ENCODE measurements at regions not wholly inside any gene's neighbourhood (a gene's known extent, or its start where the extent isn't known, plus 50 kb on each side); places are given as distances from the start of the nearest gene placed in this dataset.

DNA sequence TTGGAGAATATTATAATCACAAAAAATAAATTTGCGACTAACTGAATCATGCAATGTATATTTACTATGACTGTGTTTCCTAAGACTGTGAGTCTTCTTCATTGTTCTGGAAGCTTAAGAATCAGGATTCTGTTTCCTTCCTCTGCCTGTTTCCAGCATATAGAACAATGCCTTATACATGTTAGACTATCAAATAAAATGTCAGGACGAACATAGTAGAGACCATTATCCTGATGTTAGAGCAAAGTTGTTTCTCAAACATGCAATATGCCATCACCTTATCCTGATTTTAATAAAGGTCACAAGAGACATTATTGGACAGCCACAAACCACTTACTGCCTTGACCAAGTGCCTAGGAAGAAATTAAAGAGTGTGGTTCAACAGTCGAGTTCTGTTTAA, 457.4 kb upstream of the AGTR1 start:
- Histone ChIP-seq H3K4me3 (ENCODE audit: low read length) (no peak overlapping the region), H3K4me1 (ENCODE audit: insufficient read depth, low read length) (no peaks in the 10 kb centered on the region), H3K9ac (ENCODE audit: low read depth, low read length) (no peak overlapping the region), H3K36me3 (ENCODE audit: insufficient read depth, low read depth, low read length) (no peaks in the 10 kb centered on the region), H3K9me3 (ENCODE audit: insufficient read depth, low read depth, low read length) (no peaks in the 10 kb centered on the region), H3K27me3 (ENCODE audit: insufficient read depth, low read length) (no peaks in the 10 kb centered on the region), H3K27ac (ENCODE audit: low read length) (no peak overlapping the region)

DNA sequence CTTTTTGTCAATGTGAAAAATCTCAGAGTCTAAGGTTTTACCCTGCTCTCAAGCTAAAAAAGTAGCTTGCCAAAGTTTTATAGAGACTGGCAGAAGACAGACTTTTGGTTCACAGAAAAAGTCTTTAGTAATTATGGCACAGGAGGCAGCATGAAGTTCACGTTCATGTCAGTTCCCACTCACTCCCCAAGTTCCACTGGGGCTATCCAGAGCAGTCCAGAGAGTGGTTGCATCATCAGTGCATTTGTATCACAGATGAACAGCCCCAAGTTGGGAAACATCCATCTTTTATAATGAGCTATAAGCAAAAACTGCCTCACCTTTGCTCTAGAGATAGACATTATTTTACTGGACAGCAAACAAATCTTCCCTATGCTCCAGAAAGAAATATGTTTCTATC, 454.1 kb upstream of the AGTR1 start:
- H3K4me1 ChIP-seq (ENCODE audit: insufficient read depth, low read length), result no peaks in the 10 kb centered on the region
- no peak overlapping the region for H3K4me3 ChIP-seq (ENCODE audit: low read length)
- H3K27ac ChIP-seq (ENCODE audit: low read length), result no peak overlapping the region
- H3K36me3 ChIP-seq (ENCODE audit: insufficient read depth, low read depth, low read length), result no peaks in the 10 kb centered on the region
- H3K9me3 ChIP-seq (ENCODE audit: insufficient read depth, low read depth, low read length), result no peaks in the 10 kb centered on the region
- H3K9ac ChIP-seq (ENCODE audit: low read depth, low read length), result no peak overlapping the region
- no peaks in the 10 kb centered on the region for H3K27me3 ChIP-seq (ENCODE audit: insufficient read depth, low read length)

DNA sequence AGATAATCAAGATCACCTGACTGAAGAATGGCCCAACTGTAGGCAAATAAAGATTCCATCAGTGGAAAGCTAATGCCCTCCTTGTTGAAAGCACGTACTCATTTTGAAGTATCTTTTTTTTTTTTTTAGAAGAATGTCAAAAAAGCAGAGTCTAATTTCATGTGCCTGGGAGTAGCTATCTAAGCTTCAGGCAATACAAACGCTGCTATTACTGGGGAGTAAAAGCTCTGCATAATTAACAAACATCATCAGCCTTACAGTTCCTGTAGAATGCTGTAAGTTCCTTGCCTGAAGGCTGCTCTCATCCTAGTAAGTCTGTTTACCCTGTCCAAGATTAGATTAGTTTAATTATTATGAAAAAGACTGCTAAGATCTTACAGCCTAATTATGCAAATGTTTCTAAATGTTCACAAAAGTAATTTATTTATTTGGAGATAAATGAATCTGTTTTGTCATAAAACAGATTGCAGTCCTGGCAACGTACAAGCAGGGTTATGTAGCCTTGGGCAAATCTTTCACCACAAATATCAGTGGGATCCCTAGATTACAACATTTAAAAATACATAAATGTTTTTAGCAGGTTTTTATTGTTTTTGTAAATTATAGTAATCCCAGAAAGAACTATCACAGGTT, 451.3 kb upstream of the AGTR1 start:
- Histone ChIP-seq H3K9ac (ENCODE audit: low read depth, low read length) (no peak overlapping the region), H3K9me3 (ENCODE audit: insufficient read depth, low read depth, low read length) (no peaks in the 10 kb centered on the region), H3K4me1 (ENCODE audit: insufficient read depth, low read length) (no peaks in the 10 kb centered on the region), H3K27me3 (ENCODE audit: insufficient read depth, low read length) (no peaks in the 10 kb centered on the region), H3K27ac (ENCODE audit: low read length) (no peak overlapping the region), H3K4me3 (ENCODE audit: low read length) (no peak overlapping the region), H3K36me3 (ENCODE audit: insufficient read depth, low read depth, low read length) (no peaks in the 10 kb centered on the region)

DNA sequence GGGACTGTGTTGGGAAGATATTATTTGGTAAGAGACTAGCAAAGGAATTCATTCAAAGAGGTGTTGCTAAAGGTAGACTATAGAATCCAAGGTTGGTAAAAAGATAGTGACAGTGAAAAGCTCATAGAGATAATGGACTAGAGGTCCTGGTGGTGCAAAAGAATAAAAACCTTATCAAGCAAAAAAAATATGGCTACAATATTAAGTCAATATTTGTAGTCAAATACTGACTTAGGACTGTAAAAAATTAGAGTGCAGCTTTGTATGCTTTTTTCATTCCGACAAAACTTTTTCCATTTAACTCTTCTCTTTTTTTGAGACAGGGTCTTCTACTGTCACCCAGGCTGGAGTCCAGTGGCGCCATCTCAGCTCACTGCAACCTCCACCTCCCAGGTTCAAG, 444.0 kb upstream of the AGTR1 start:
- Histone ChIP-seq H3K36me3 (ENCODE audit: insufficient read depth, low read depth, low read length) (no peaks in the 10 kb centered on the region), H3K9ac (ENCODE audit: low read depth, low read length) (no peak overlapping the region), H3K27ac (ENCODE audit: low read length) (no peak overlapping the region), H3K4me1 (ENCODE audit: insufficient read depth, low read length) (no peaks in the 10 kb centered on the region), H3K27me3 (ENCODE audit: insufficient read depth, low read length) (no peaks in the 10 kb centered on the region), H3K9me3 (ENCODE audit: insufficient read depth, low read depth, low read length) (peaks cover 11% of the 10 kb centered on the region; the same call in 1 of the 2 replicates), H3K4me3 (ENCODE audit: low read length) (no peak overlapping the region)

DNA sequence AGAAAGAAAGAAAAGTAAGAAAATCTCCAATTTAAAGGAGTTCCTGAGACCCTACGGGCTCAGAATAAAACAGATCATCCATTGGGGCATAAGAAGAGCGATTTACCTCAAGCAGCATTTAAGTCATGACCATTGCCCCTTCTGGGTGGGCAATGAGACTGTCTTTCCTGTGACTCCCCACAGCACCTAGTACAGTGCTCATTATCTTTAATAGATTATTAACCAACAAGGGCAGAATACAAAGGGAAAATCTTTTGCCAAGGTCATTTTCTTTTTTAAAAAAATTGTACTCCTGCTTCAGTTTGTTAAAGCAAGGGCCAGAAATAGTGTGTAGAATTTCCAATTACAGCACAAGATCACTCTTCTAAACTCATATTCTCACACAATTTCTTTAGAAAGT, 443.3 kb upstream of the AGTR1 start:
- Histone ChIP-seq H3K4me3 (ENCODE audit: low read length) (no peak overlapping the region), H3K9ac (ENCODE audit: low read depth, low read length) (no peak overlapping the region), H3K27me3 (ENCODE audit: insufficient read depth, low read length) (no peaks in the 10 kb centered on the region), H3K27ac (ENCODE audit: low read length) (no peak overlapping the region), H3K9me3 (ENCODE audit: insufficient read depth, low read depth, low read length) (peaks cover 18% of the 10 kb centered on the region; the same call in 1 of the 2 replicates), H3K36me3 (ENCODE audit: insufficient read depth, low read depth, low read length) (no peaks in the 10 kb centered on the region), H3K4me1 (ENCODE audit: insufficient read depth, low read length) (no peaks in the 10 kb centered on the region)

DNA sequence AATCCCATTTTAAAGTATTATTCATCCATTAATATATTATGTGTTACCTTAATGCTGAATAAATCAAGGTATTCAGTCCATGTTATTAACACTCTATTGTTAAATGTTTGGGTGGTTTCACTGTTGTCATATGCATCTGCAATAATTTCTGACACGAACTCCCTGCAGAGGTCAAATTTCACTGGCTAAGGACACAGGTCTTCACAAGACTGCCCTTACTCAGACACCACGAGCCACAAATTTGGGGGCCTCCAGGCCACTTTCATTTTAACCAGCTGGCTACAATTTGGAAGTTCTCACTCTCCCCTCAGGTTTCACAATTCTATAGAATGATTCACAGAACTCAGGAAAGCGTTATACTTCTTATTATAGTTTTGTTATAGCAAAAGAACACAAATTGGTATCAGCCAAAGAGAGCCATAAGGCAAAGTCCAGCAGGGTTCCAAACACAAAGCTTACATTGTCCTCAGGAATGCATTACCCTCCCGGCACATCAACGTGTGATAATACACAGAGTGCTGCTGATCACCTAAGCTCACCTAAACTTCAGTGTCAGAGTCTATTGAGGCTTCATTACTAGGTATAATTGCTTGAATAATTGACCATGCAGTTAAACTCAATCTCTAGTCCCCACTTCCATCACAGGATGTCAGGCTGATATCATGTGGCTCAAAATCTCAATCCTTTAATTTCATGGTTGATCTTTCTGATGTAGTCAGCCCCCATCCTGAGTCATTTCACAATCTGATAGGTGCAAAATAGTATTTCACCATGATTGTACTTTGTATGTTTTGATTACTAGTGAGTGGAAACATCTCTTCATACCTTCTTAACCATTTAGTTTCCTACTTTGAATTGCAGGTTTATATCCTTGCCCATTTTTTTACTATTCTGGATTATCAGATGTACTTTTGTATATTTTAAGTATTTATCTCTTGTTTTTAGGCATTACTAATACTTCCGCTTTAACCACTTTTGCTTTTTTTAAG, 441.4 kb upstream of the AGTR1 start:
- Histone ChIP-seq H3K36me3 (ENCODE audit: insufficient read depth, low read depth, low read length) (no peaks in the 10 kb centered on the region), H3K4me3 (ENCODE audit: low read length) (no peak overlapping the region), H3K9ac (ENCODE audit: low read depth, low read length) (no peak overlapping the region), H3K27ac (ENCODE audit: low read length) (no peak overlapping the region), H3K9me3 (ENCODE audit: insufficient read depth, low read depth, low read length) (peaks cover 18% of the 10 kb centered on the region; the same call in 1 of the 2 replicates), H3K27me3 (ENCODE audit: insufficient read depth, low read length) (no peaks in the 10 kb centered on the region), H3K4me1 (ENCODE audit: insufficient read depth, low read length) (no peaks in the 10 kb centered on the region)

DNA sequence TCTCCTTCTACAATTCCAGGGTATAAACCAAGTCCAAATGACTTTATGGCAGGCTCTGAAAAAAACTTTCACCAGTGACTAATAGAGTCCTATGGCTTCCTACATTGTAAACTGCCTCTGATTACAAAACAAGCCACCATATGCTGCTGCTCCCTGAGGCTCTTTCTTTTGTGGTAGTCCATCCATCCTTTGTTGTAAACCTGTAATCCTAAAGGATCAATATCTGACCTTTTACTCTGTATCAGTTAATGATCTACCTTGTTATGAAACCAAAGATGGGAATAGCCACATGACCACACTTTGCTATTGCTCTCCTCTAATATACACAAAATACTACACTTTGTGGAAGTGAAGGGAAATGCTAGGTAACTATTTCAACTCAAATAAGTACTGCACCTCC, 434.7 kb upstream of the AGTR1 start:
- H3K4me3 ChIP-seq (ENCODE audit: low read length), result no peak overlapping the region
- H3K9me3 ChIP-seq (ENCODE audit: insufficient read depth, low read depth, low read length), result peaks cover 15% of the 10 kb centered on the region; the same call in 1 of the 2 replicates
- no peak overlapping the region for H3K9ac ChIP-seq (ENCODE audit: low read depth, low read length)
- no peaks in the 10 kb centered on the region for H3K27me3 ChIP-seq (ENCODE audit: insufficient read depth, low read length)
- no peak overlapping the region for H3K27ac ChIP-seq (ENCODE audit: low read length)
- H3K4me1 ChIP-seq (ENCODE audit: insufficient read depth, low read length), result no peaks in the 10 kb centered on the region
- H3K36me3 ChIP-seq (ENCODE audit: insufficient read depth, low read depth, low read length), result no peaks in the 10 kb centered on the region

DNA sequence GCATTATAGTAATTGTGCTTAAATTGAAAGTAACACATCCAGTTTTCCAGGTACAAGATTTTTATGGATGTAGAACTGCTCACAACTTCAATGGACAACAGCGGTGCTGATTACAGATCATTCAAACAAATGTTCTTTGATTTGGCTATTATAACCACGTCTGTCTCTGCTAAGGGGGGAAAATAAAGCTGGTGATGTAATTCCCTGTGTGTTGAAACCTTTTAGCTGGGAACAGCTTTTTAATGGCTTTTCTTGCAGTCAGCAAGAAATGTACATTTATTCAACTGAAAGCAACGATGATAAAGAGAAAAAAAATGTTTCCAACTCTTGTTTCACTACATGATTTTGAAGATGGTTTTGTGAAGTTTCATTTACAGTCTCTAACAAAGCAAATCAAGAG, 431.9 kb upstream of the AGTR1 start:
- no peak overlapping the region for H3K4me3 ChIP-seq (ENCODE audit: low read length)
- H3K9me3 ChIP-seq (ENCODE audit: insufficient read depth, low read depth, low read length), result no peaks in the 10 kb centered on the region
- H3K4me1 ChIP-seq (ENCODE audit: insufficient read depth, low read length), result no peaks in the 10 kb centered on the region
- no peak overlapping the region for H3K9ac ChIP-seq (ENCODE audit: low read depth, low read length)
- H3K27ac ChIP-seq (ENCODE audit: low read length), result no peak overlapping the region
- H3K27me3 ChIP-seq (ENCODE audit: insufficient read depth, low read length), result no peaks in the 10 kb centered on the region
- no peaks in the 10 kb centered on the region for H3K36me3 ChIP-seq (ENCODE audit: insufficient read depth, low read depth, low read length)

DNA sequence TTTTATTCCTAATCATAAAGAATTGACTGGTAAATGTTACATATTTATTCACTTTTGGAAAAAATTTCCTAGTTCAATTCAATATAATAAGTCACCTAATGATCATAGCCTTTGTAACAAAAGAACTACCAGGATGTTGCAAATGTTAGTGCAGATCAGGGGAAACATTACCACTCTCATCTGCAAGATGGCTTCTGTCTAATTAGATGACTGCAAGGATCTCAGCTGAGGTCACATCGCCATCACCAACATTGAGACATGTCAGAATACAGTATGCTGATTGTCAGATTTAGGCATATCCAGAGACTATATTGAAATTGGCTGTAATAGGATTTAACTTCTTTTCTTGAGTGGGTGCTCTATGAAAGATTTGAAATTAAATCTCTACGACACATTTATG, 431.4 kb upstream of the AGTR1 start:
- Histone ChIP-seq H3K36me3 (ENCODE audit: insufficient read depth, low read depth, low read length) (no peaks in the 10 kb centered on the region), H3K9ac (ENCODE audit: low read depth, low read length) (no peak overlapping the region), H3K27me3 (ENCODE audit: insufficient read depth, low read length) (no peaks in the 10 kb centered on the region), H3K4me1 (ENCODE audit: insufficient read depth, low read length) (no peaks in the 10 kb centered on the region), H3K27ac (ENCODE audit: low read length) (no peak overlapping the region), H3K4me3 (ENCODE audit: low read length) (no peak overlapping the region), H3K9me3 (ENCODE audit: insufficient read depth, low read depth, low read length) (no peaks in the 10 kb centered on the region)

DNA sequence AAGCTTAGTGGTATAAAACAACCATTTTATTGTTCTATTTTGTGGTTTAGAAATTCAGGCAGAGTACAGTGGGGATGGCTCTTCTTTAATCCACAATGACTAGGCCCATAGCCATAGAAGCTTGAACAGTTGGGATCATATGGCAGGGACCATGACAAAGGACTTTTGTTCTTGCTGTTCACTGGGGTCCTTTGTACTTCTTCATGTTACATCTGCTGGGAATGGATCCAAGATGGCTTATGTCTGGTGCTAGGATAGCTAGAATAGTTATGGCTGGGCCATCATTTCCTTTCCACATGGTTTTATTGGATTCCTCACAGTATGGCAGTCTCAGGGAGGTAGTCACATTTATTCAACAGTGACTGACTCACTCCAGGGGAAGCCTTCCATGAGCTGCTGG, 427.9 kb upstream of the AGTR1 start:
- H3K4me1 ChIP-seq (ENCODE audit: insufficient read depth, low read length), result peaks cover 9% of the 10 kb centered on the region; the same call in 1 of the 2 replicates
- H3K9ac ChIP-seq (ENCODE audit: low read depth, low read length), result no peak overlapping the region
- no peaks in the 10 kb centered on the region for H3K27me3 ChIP-seq (ENCODE audit: insufficient read depth, low read length)
- H3K27ac ChIP-seq (ENCODE audit: low read length), result no peak overlapping the region
- H3K36me3 ChIP-seq (ENCODE audit: insufficient read depth, low read depth, low read length), result no peaks in the 10 kb centered on the region
- no peak overlapping the region for H3K4me3 ChIP-seq (ENCODE audit: low read length)
- H3K9me3 ChIP-seq (ENCODE audit: insufficient read depth, low read depth, low read length), result no peaks in the 10 kb centered on the region

DNA sequence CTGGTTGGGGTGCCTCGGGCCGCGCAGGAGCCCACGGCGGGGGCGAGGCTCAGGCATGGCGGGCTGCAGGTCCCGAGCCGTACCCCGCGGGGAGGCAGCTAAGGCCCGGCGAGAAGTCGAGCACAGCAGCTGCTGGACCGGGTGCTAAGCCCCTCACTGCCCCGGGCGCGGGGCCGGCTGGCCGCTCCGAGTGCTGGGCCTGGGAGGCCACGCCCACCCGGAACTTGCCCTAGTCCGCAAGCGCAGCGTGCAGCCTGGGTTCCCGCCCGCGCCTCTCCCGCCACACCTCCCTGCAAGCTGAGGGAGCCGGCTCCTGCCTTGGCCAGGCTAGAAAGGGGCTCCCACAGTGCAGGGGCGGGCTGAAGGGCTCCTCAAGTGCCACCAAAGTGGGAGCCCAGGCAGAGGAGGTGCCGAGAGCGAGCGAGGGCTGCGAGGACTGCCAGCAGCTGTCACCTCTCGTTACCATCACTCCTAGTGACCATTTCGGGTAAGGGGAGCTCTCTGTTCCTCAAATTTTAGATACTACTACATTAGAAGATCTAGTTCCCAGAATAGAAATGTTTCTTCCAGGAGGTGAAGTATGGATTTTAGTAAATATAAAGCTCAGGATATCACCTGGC, 417.0 kb upstream of the AGTR1 start:
- Histone ChIP-seq H3K9ac (ENCODE audit: low read depth, low read length) (no peak overlapping the region), H3K27ac (ENCODE audit: low read length) (no peak overlapping the region), H3K36me3 (ENCODE audit: insufficient read depth, low read depth, low read length) (no peaks in the 10 kb centered on the region), H3K4me3 (ENCODE audit: low read length) (no peak overlapping the region), H3K9me3 (ENCODE audit: insufficient read depth, low read depth, low read length) (no peaks in the 10 kb centered on the region), H3K27me3 (ENCODE audit: insufficient read depth, low read length) (no peaks in the 10 kb centered on the region), H3K4me1 (ENCODE audit: insufficient read depth, low read length) (no peaks in the 10 kb centered on the region)

Data from iPS-20b (cell line).